ENCODE measurements at regions not wholly inside any gene's neighbourhood (a gene's known extent, or its start where the extent isn't known, plus 50 kb on each side); places are given as distances from the start of the nearest gene placed in this dataset.

- TF ChIP-seq CTCF (IDR thresholded peaks at IDR 0.05): no peak
- Histone ChIP-seq H3K9me3 (no peaks in the 10 kb centered on the region), H3K27me3 (ENCODE audit: insufficient read depth in 3 of 3, low read length in 2 of 3) (no peaks in the 10 kb centered on the region), H3K27ac (no peak overlapping the region), H3K36me3 (ENCODE audit: insufficient read depth in 1 of 2, low read depth in 1 of 2) (no peaks in the 10 kb centered on the region), H3K4me1 (no peaks in the 10 kb centered on the region), H3K4me3 (no peak overlapping the region)
- intact Hi-C loops (cut with DNase I): no loop called here
- DNase-seq (no peak), ATAC-seq (no peak)
- WGBS, 3 donors: 96 to 99% (median 98%) methylated on average over 2 of the region's 2 CpGs
Measured at GRCh38 chr2:173493874-173494273, 139.2 kb downstream of the CDCA7 start.

- H3K27me3 ChIP-seq (ENCODE audit: insufficient read depth in 3 of 3, low read length in 2 of 3): no peaks in the 10 kb centered on the region
- intact Hi-C loops (cut with DNase I): no loop called here
- no peak for TF ChIP-seq CTCF (IDR thresholded peaks at IDR 0.05)
Measured at GRCh38 chr2:173496746-173497145, 142.1 kb downstream of the CDCA7 start.

GRCh38 chr2:173500953-173501352, 146.3 kb downstream of the CDCA7 start:
- no peak for TF ChIP-seq CTCF (IDR thresholded peaks at IDR 0.05)
- Histone ChIP-seq H3K36me3 (ENCODE audit: insufficient read depth in 1 of 2, low read depth in 1 of 2) (no peaks in the 10 kb centered on the region), H3K9me3 (peaks cover 3% of the 10 kb centered on the region), H3K27me3 (ENCODE audit: insufficient read depth in 3 of 3, low read length in 2 of 3) (no peaks in the 10 kb centered on the region), H3K4me3 (no peak overlapping the region), H3K4me1 (no peaks in the 10 kb centered on the region), H3K27ac (no peak overlapping the region)
- WGBS, 3 donors: 84 to 93% (median 85%) methylated on average over 1 of the region's 1 CpG
- intact Hi-C loops (cut with DNase I): no loop called here
- DNase-seq (no peak), ATAC-seq (no peak)

More at GRCh38 chr2:173496746-173497145, 142.1 kb downstream of the CDCA7 start:
- 55 to 64% (median 57%) methylated on average over 3 of the region's 3 CpGs for WGBS, 3 donors
- H3K36me3 ChIP-seq (ENCODE audit: insufficient read depth in 1 of 2, low read depth in 1 of 2): no peaks in the 10 kb centered on the region
- no peak overlapping the region for H3K27ac ChIP-seq
- H3K4me1 ChIP-seq: no peaks in the 10 kb centered on the region
- no peak for ATAC-seq
- DNase-seq: no peak
- no peak overlapping the region for H3K4me3 ChIP-seq
- H3K9me3 ChIP-seq: peaks cover 3% of the 10 kb centered on the region

- no peak for DNase-seq
- H3K9me3 ChIP-seq: peaks cover 3% of the 10 kb centered on the region
- H3K36me3 ChIP-seq (ENCODE audit: insufficient read depth in 1 of 2, low read depth in 1 of 2): no peaks in the 10 kb centered on the region
- WGBS, 3 donors: 87 to 91% (median 89%) methylated on average over 6 of the region's 6 CpGs
- H3K4me3 ChIP-seq: no peak overlapping the region
- no peaks in the 10 kb centered on the region for H3K4me1 ChIP-seq
- H3K27me3 ChIP-seq (ENCODE audit: insufficient read depth in 3 of 3, low read length in 2 of 3): no peaks in the 10 kb centered on the region
- intact Hi-C loops (cut with DNase I): no loop called here
- no peak overlapping the region for H3K27ac ChIP-seq
- no peak for ATAC-seq
- no peak for TF ChIP-seq CTCF (IDR thresholded peaks at IDR 0.05)
Measured at GRCh38 chr2:173502296-173502695, 147.6 kb downstream of the CDCA7 start.

GRCh38 chr2:173511357-173511756, 156.7 kb downstream of the CDCA7 start:
- TF ChIP-seq CTCF (IDR thresholded peaks at IDR 0.05): no peak
- Histone ChIP-seq H3K4me3 (no peak overlapping the region), H3K27ac (no peak overlapping the region), H3K36me3 (ENCODE audit: insufficient read depth in 1 of 2, low read depth in 1 of 2) (no peaks in the 10 kb centered on the region), H3K9me3 (no peaks in the 10 kb centered on the region), H3K27me3 (ENCODE audit: insufficient read depth in 3 of 3, low read length in 2 of 3) (no peaks in the 10 kb centered on the region), H3K4me1 (no peaks in the 10 kb centered on the region)
- intact Hi-C loops (cut with DNase I): no loop called here
- DNase-seq (no peak), ATAC-seq (no peak)
- WGBS, 3 donors: 87 to 89% (median 89%) methylated on average over 3 of the region's 3 CpGs
